AG04449 (cell line): ENCODE measurements at regions not wholly inside any gene's neighbourhood (a gene's known extent, or its start where the extent isn't known, plus 50 kb on each side); places are given as distances from the start of the nearest gene placed in this dataset.

Experiments used
- CTCF ChIA-PET: fragments of 350-600 bp; formaldehyde crosslinking; extraction: SDS; loops from one replicate; lab custom pipeline; 2021; ENCODE audit warnings: antibody characterized with exemption; lab: Yijun Ruan, JAX
- POLR2A ChIA-PET: fragments of 400-600, 350-600 bp; formaldehyde crosslinking; extraction: SDS; loops from one replicate; lab custom pipeline; 2020; ENCODE audit warnings: antibody characterized with exemption, inconsistent platforms; lab: Yijun Ruan, JAX
- DNase-seq: peaks from one replicate; pipeline ENCODE4 v3.0.0-alpha.2; 2010; ENCODE audit warnings: low read depth, low spot score
- H3K4me3 ChIP-seq: 2 replicates; pipeline ENCODE4 v1.5.1; 2011; ENCODE audit warnings: low read depth, mild to moderate bottlenecking, control low read depth, low read length
- CTCF ChIP-seq: IDR thresholded peaks from one replicate; pipeline ENCODE4 v1.5.1; 2011; ENCODE audit warnings: mild to moderate bottlenecking, moderate library complexity, low read length, control low read depth, inconsistent platforms; ENCODE audit not compliant: insufficient read depth; ENCODE audit errors: missing control alignments

GRCh38 chr16:66298006-66298405 is 68.5 kb upstream of the CDH5 start:
- no peak for TF ChIP-seq CTCF
- ChIA-PET CTCF (interaction anchor here (1.3 to 3.4 kb wide), 2 partner anchors 16 to 22 kb away, joined by 8 to 14 read pairs; no protein-coding TSS in a partner anchor), POLR2A (no interaction called here)
- DNase-seq = no peak
- H3K4me3 ChIP-seq = no peak overlapping the region

GRCh38 chr16:66296591-66296990 is 69.9 kb upstream of the CDH5 start:
- H3K4me3 ChIP-seq = no peak overlapping the region
- TF ChIP-seq CTCF = no peak
- no peak for DNase-seq
- ChIA-PET CTCF (interaction anchor here (3.6 kb wide), 1 partner anchor 19 kb away, joined by 16 read pairs; no protein-coding TSS in a partner anchor), POLR2A (no interaction called here)

GRCh38 chr16:66295761-66296546 is 70.5 kb upstream of the CDH5 start:
- no peak for DNase-seq
- ChIA-PET CTCF (interaction anchor here (1.3 to 3.6 kb wide), 2 partner anchors 8 to 20 kb away, joined by 4 to 16 read pairs; no protein-coding TSS in a partner anchor), POLR2A (no interaction called here)
- TF ChIP-seq CTCF = no peak
- no peak overlapping the region for H3K4me3 ChIP-seq

GRCh38 chr16:66295213-66295612 is 71.3 kb upstream of the CDH5 start:
- H3K4me3 ChIP-seq = no peak overlapping the region
- DNase-seq = no peak
- ChIA-PET CTCF (interaction anchor here (1.3 to 3.6 kb wide), 2 partner anchors 9 to 20 kb away, joined by 4 to 16 read pairs; no protein-coding TSS in a partner anchor), POLR2A (no interaction called here)
- TF ChIP-seq CTCF = no peak

- ChIA-PET CTCF (interaction anchor here (3.6 kb wide), 1 partner anchor 21 kb away, joined by 16 read pairs; no protein-coding TSS in a partner anchor), POLR2A (no interaction called here)
- DNase-seq = no peak
- H3K4me3 ChIP-seq = no peak overlapping the region
- TF ChIP-seq CTCF = no peak
Observed at GRCh38 chr16:66294507-66294906, 72.0 kb upstream of the CDH5 start.

GRCh38 chr16:66293932-66294331 is 72.6 kb upstream of the CDH5 start:
- CTCF ChIA-PET = interaction anchor here (3.6 kb wide), 1 partner anchor 22 kb away, joined by 16 read pairs; no protein-coding TSS in a partner anchor
- H3K4me3 ChIP-seq = no peak overlapping the region
- no peak for TF ChIP-seq CTCF
- no peak for DNase-seq
- POLR2A ChIA-PET = no interaction called here
